ENCODE measurements at regions not wholly inside any gene's neighbourhood (a gene's known extent, or its start where the extent isn't known, plus 50 kb on each side); places are given as distances from the start of the nearest gene placed in this dataset.

- DNase-seq: no peak
Measured at GRCh38 chr7:124489082-124489819, 276.3 kb downstream of the GPR37 start.

GRCh38 chr7:124482229-124482628 lies 283.4 kb downstream of the GPR37 start:
- no peak for DNase-seq

GRCh38 chr7:124480821-124481290 lies 284.7 kb downstream of the GPR37 start:
- no peak for DNase-seq

GRCh38 chr7:124480036-124480820 lies 285.4 kb downstream of the GPR37 start:
- no peak for DNase-seq

GRCh38 chr7:124462249-124462648 lies 303.3 kb downstream of the GPR37 start:
- DNase-seq: no peak

- no peak for DNase-seq
Measured at GRCh38 chr7:124460555-124460954, 305.0 kb downstream of the GPR37 start.

- no peak for DNase-seq
Measured at GRCh38 chr7:124460056-124460450, 305.5 kb downstream of the GPR37 start.

GRCh38 chr7:124459101-124460055 lies 306.2 kb downstream of the GPR37 start:
- no peak for DNase-seq

- DNase-seq: no peak
Measured at GRCh38 chr7:124457841-124458240, 307.8 kb downstream of the GPR37 start.

- no peak for DNase-seq
Measured at GRCh38 chr7:124456286-124456685, 309.3 kb downstream of the GPR37 start.

GRCh38 chr7:124452186-124452585 lies 313.4 kb downstream of the GPR37 start:
- DNase-seq: no peak

GRCh38 chr7:124449896-124450295 lies 315.7 kb downstream of the GPR37 start:
- no peak for DNase-seq

- DNase-seq: peak; percentile 3
Measured at GRCh38 chr7:124444696-124445480, 320.7 kb downstream of the GPR37 start.

- no peak for DNase-seq
Measured at GRCh38 chr7:124443762-124444161, 321.8 kb downstream of the GPR37 start.

GRCh38 chr7:124440081-124440480 lies 325.5 kb downstream of the GPR37 start:
- DNase-seq: no peak

GRCh38 chr7:124432009-124432578 lies 333.5 kb downstream of the GPR37 start:
- DNase-seq: no peak

GRCh38 chr7:124429923-124430322 lies 335.7 kb downstream of the GPR37 start:
- DNase-seq: no peak

GRCh38 chr7:124428781-124429180 lies 336.8 kb downstream of the GPR37 start:
- no peak for DNase-seq

GRCh38 chr7:124426621-124427020 lies 339.0 kb downstream of the GPR37 start:
- DNase-seq: no peak

GRCh38 chr7:124423863-124424262 lies 341.7 kb downstream of the GPR37 start:
- no peak for DNase-seq

- DNase-seq: no peak
Measured at GRCh38 chr7:124422081-124422480, 343.5 kb downstream of the GPR37 start.

- no peak for DNase-seq
Measured at GRCh38 chr7:124420367-124420766, 345.2 kb downstream of the GPR37 start.

All from suppressor macrophage treated with lipopolysaccharide for 4 hours (primary cell).